Small intestine (tissue), 7 donors: ENCODE measurements at regions not wholly inside any gene's neighbourhood (a gene's known extent, or its start where the extent isn't known, plus 50 kb on each side); places are given as distances from the start of the nearest gene placed in this dataset.
"Not testable (repeated sequence)": the region's sequence is repeated elsewhere in the genome, so short reads cannot be mapped to it uniquely, and the experiment has no call there.

Experiments
- DNase-seq, 2 donors: peaks; one replicate each; pipeline versions ENCODE4 v3.0.0 to v3.0.0-alpha.2; 2013
- FAIRE-seq: peaks from 2 replicates; lab custom pipeline; 2012; peaks lifted over from hg19 to GRCh38; lab: Jason Lieb, UNC
- H3K27ac ChIP-seq, 3 donors: one replicate each; pipeline ENCODE4 v1.5.1; 2013; ENCODE audit warnings: low read length in 2 of 3, mild to moderate bottlenecking in 2 of 3, control low read depth in 1 of 3, inconsistent platforms in 1 of 3, low read depth in 1 of 3, moderate library complexity in 1 of 3
- H3K27me3 ChIP-seq, 3 donors: one replicate each; pipeline ENCODE4 v1.6.1; 2013; ENCODE audit warnings: low read length in 3 of 3, inconsistent platforms in 1 of 3; ENCODE audit not compliant: control insufficient read depth in 3 of 3, insufficient read depth in 3 of 3
- H3K36me3 ChIP-seq, 3 donors: one replicate each; pipeline ENCODE4 v1.6.1; 2013; ENCODE audit warnings: low read length in 3 of 3, inconsistent platforms in 1 of 3, low read depth in 1 of 3, mild to moderate bottlenecking in 1 of 3, moderate library complexity in 1 of 3; ENCODE audit not compliant: control insufficient read depth in 3 of 3, insufficient read depth in 2 of 3
- H3K4me1 ChIP-seq, 3 donors: one replicate each; pipeline ENCODE4 v1.6.1; 2013; ENCODE audit warnings: low read length in 2 of 3, inconsistent platforms in 1 of 3, low read depth in 1 of 3, mild to moderate bottlenecking in 1 of 3, moderate library complexity in 1 of 3; ENCODE audit not compliant: control insufficient read depth in 3 of 3, insufficient read depth in 2 of 3
- H3K4me3 ChIP-seq, 3 donors: one replicate each; pipeline ENCODE4 v1.5.1; 2013; ENCODE audit warnings: low read length in 3 of 3, control low read depth in 1 of 3, inconsistent platforms in 1 of 3, low read depth in 1 of 3, mild to moderate bottlenecking in 1 of 3, moderate library complexity in 1 of 3
- H3K9me3 ChIP-seq, 2 donors: one replicate each; pipeline ENCODE4 v1.6.1; 2013; ENCODE audit warnings: low read depth in 1 of 2, low read length in 1 of 2; ENCODE audit not compliant: control insufficient read depth in 2 of 2, insufficient read depth in 1 of 2
- WGBS, 3 donors: extraction: QIAGEN DNeasy Blood & Tissue Kit; methylation state at CpG; one replicate each; pipeline ENCODE4 v1.1.7; 2013; 5-methylcytosine and 5-hydroxymethylcytosine counted together
- donor health status: healthy with polysubstance abuse.
- donor health status: control.
- donor health status: control.
- donor health status: Bipolar disorder and iron deficiency.
- donor health status: healthy.

- whole genome bisulfite sequencing, 3 donors, result 91 to 93% (median 91%) methylated on average over 26 to 29 of the region's 29 CpGs
- H3K9me3 ChIP-seq, result no peaks in the 10 kb centered on the region
- no peak overlapping the region for H3K27ac ChIP-seq
- H3K4me3 ChIP-seq, result no peak overlapping the region
- no peaks in the 10 kb centered on the region for H3K4me1 ChIP-seq
- FAIRE-seq (no peak), DNase-seq (no peak)
- no peaks in the 10 kb centered on the region for H3K27me3 ChIP-seq
- no peaks in the 10 kb centered on the region for H3K36me3 ChIP-seq
Observed at GRCh38 chr5:166784545-166785078, 1506.8 kb upstream of the WWC1 start.

GRCh38 chr5:166786178-166786577 is 1505.3 kb upstream of the WWC1 start:
- H3K9me3 ChIP-seq, result peaks cover 0 to 1% of the 10 kb centered on the region in 2 donors
- no peaks in the 10 kb centered on the region for H3K36me3 ChIP-seq
- no peak overlapping the region for H3K27ac ChIP-seq
- no peaks in the 10 kb centered on the region for H3K27me3 ChIP-seq
- no peak for FAIRE-seq
- H3K4me3 ChIP-seq, result no peak overlapping the region
- 67 to 83% (median 73%) methylated on average over 2 of the region's 2 CpGs for WGBS, 3 donors
- no peaks in the 10 kb centered on the region for H3K4me1 ChIP-seq
- DNase-seq, result no peak

- peaks cover 0 to 1% of the 10 kb centered on the region in 2 donors for H3K9me3 ChIP-seq
- DNase-seq (no peak), FAIRE-seq (no peak)
- WGBS, 3 donors, result 80 to 87% (median 86%) methylated on average over 8 of the region's 8 CpGs
- H3K36me3 ChIP-seq, result no peaks in the 10 kb centered on the region
- no peak overlapping the region for H3K27ac ChIP-seq
- no peak overlapping the region for H3K4me3 ChIP-seq
- no peaks in the 10 kb centered on the region for H3K4me1 ChIP-seq
- H3K27me3 ChIP-seq, result no peaks in the 10 kb centered on the region
Observed at GRCh38 chr5:166786889-166787288, 1504.6 kb upstream of the WWC1 start.

GRCh38 chr5:166788050-166788449 is 1503.4 kb upstream of the WWC1 start:
- FAIRE-seq (no peak), DNase-seq (no peak)
- WGBS, 3 donors, result 51 to 56% (median 56%) methylated on average over 1 of the region's 1 CpG
- peaks cover 0 to 1% of the 10 kb centered on the region in 2 donors for H3K9me3 ChIP-seq
- H3K36me3 ChIP-seq, result no peaks in the 10 kb centered on the region
- H3K27me3 ChIP-seq, result no peaks in the 10 kb centered on the region
- H3K4me1 ChIP-seq, result no peaks in the 10 kb centered on the region
- no peak overlapping the region for H3K27ac ChIP-seq
- H3K4me3 ChIP-seq, result no peak overlapping the region

- FAIRE-seq (no peak), DNase-seq (no peak)
- no peaks in the 10 kb centered on the region for H3K36me3 ChIP-seq
- WGBS, 3 donors, result 31 to 42% (median 36%) methylated on average over 3 of the region's 3 CpGs
- no peaks in the 10 kb centered on the region for H3K4me1 ChIP-seq
- H3K27me3 ChIP-seq, result no peaks in the 10 kb centered on the region
- no peak overlapping the region for H3K27ac ChIP-seq
- no peak overlapping the region for H3K4me3 ChIP-seq
- H3K9me3 ChIP-seq, result peaks cover 0 to 1% of the 10 kb centered on the region in 2 donors
Observed at GRCh38 chr5:166795756-166796155, 1495.7 kb upstream of the WWC1 start.

- DNase-seq (no peak), FAIRE-seq (no peak)
- Histone ChIP-seq H3K36me3 (no peaks in the 10 kb centered on the region), H3K9me3 (no peaks in the 10 kb centered on the region), H3K4me1 (no peaks in the 10 kb centered on the region), H3K27ac (no peak overlapping the region), H3K27me3 (no peaks in the 10 kb centered on the region), H3K4me3 (no peak overlapping the region)
- WGBS, 3 donors, result 55 to 79% (median 66%) methylated on average over 1 of the region's 1 CpG
Observed at GRCh38 chr5:166803058-166803457, 1488.4 kb upstream of the WWC1 start.

GRCh38 chr5:166804223-166804622 is 1487.2 kb upstream of the WWC1 start:
- 80 to 82% (median 81%) methylated on average over 6 of the region's 6 CpGs for WGBS, 3 donors
- DNase-seq, FAIRE-seq, H3K9me3 ChIP-seq, H3K27ac ChIP-seq, H3K4me1 ChIP-seq, H3K27me3 ChIP-seq, H3K4me3 ChIP-seq, H3K36me3 ChIP-seq: not testable (repeated sequence)

- H3K4me3 ChIP-seq, H3K9me3 ChIP-seq, H3K4me1 ChIP-seq, H3K27ac ChIP-seq, H3K36me3 ChIP-seq, H3K27me3 ChIP-seq, DNase-seq, FAIRE-seq: not testable (repeated sequence)
- WGBS, 3 donors, result 79 to 92% (median 85%) methylated on average over 6 of the region's 6 CpGs
Observed at GRCh38 chr5:166804693-166805092, 1486.8 kb upstream of the WWC1 start.

- not testable (repeated sequence) for FAIRE-seq, DNase-seq
Observed at GRCh38 chr5:166810093-166810658, 1481.3 kb upstream of the WWC1 start.

More at GRCh38 chr5:166810093-166810658, 1481.3 kb upstream of the WWC1 start:
- not testable (repeated sequence) for H3K4me1 ChIP-seq, H3K4me3 ChIP-seq, H3K27ac ChIP-seq, H3K27me3 ChIP-seq, H3K36me3 ChIP-seq, H3K9me3 ChIP-seq
- 92 to 94% (median 92%) methylated on average over 28 of the region's 28 CpGs for WGBS, 3 donors
